Neural progenitor cell (in vitro differentiated cells): ENCODE measurements at regions not wholly inside any gene's neighbourhood (a gene's known extent, or its start where the extent isn't known, plus 50 kb on each side); places are given as distances from the start of the nearest gene placed in this dataset.

Source experiments
- DNase-seq: peaks from one replicate; pipeline ENCODE4 v3.0.0-alpha.2; 2016; ENCODE audit warnings: low spot score
- H2AFZ ChIP-seq: fragments of 200-600 bp; sonication (generic); replicated peaks from 2 replicates; pipeline ENCODE4 v1.6.1; 2016; ENCODE audit warnings: antibody characterized with exemption
- H3F3A ChIP-seq: fragments of 200-600 bp; sonication (generic); 2 replicates; pipeline ENCODE4 v1.6.1; 2016; ENCODE audit warnings: antibody characterized with exemption, low read depth
- H3K27ac ChIP-seq: fragments of 200-600 bp; sonication (generic); 2 replicates; pipeline ENCODE4 v1.5.1; 2016; ENCODE audit warnings: mild to moderate bottlenecking
- H3K27me3 ChIP-seq: fragments of 200-600 bp; sonication (generic); 2 replicates; pipeline ENCODE4 v1.6.1; 2016; ENCODE audit warnings: mild to moderate bottlenecking, moderate library complexity
- H3K36me3 ChIP-seq: fragments of 200-600 bp; sonication (generic); 2 replicates; pipeline ENCODE4 v1.5.1; 2016
- H3K4me1 ChIP-seq: fragments of 200-600 bp; sonication (generic); 2 replicates; pipeline ENCODE4 v1.6.1; 2016; ENCODE audit warnings: mixed run types
- H3K4me2 ChIP-seq: fragments of 200-600 bp; sonication (generic); 2 replicates; pipeline ENCODE4 v1.6.1; 2016
- H3K4me3 ChIP-seq: fragments of 200-600 bp; sonication (generic); 2 replicates; pipeline ENCODE4 v1.5.1; 2016
- H3K79me2 ChIP-seq: fragments of 200-600 bp; sonication (generic); 2 replicates; pipeline ENCODE4 v1.6.1; 2016; ENCODE audit warnings: low read depth
- H3K9ac ChIP-seq: fragments of 200-600 bp; sonication (generic); 2 replicates; pipeline ENCODE4 v1.6.1; 2016
- H3K9me3 ChIP-seq: fragments of 200-600 bp; sonication (generic); 2 replicates; pipeline ENCODE4 v1.5.1; 2016; ENCODE audit warnings: low read depth
- H4K20me1 ChIP-seq: fragments of 200-600 bp; sonication (generic); 2 replicates; pipeline ENCODE4 v1.6.1; 2016; ENCODE audit warnings: low read depth
- H3K27ac Mint-ChIP-seq: 3 replicates; pipeline ENCODE4 v1.8.0; 2021; ENCODE audit warnings: mixed read lengths
- H3K27me3 Mint-ChIP-seq: 2 replicates; pipeline ENCODE4 v1.8.0; 2022; ENCODE audit warnings: low read depth, mild to moderate bottlenecking, inconsistent platforms, moderate library complexity, mixed read lengths; ENCODE audit not compliant: insufficient read depth
- H3K36me3 Mint-ChIP-seq: 3 replicates; pipeline ENCODE4 v1.8.0; 2021; ENCODE audit warnings: mixed read lengths
- H3K4me1 Mint-ChIP-seq: 3 replicates; pipeline ENCODE4 v1.8.0; 2021; ENCODE audit warnings: mixed read lengths
- H3K4me3 Mint-ChIP-seq: 3 replicates; pipeline ENCODE4 v1.8.0; 2021; ENCODE audit warnings: mild to moderate bottlenecking, moderate library complexity, mixed read lengths
- H3K9me3 Mint-ChIP-seq: 3 replicates; pipeline ENCODE4 v1.8.0; 2020; ENCODE audit warnings: mixed read lengths
- EZH2 ChIP-seq: fragments of 200-600 bp; sonication (generic); IDR thresholded peaks from 2 replicates; pipeline ENCODE4 v1.6.1; 2017; ENCODE audit warnings: antibody characterized with exemption, mild to moderate bottlenecking, moderate library complexity
- EZH2phosphoT487 ChIP-seq: fragments of 200-600 bp; sonication (generic); IDR thresholded peaks from 2 replicates; pipeline ENCODE4 v1.6.1; 2017; ENCODE audit warnings: antibody characterized with exemption
- TF ChIP-seq, protein P1 (sequence below): fragments of 200-600 bp; sonication (generic); IDR thresholded peaks from 2 replicates; pipeline ENCODE4 v1.5.1; 2017; ENCODE audit warnings: antibody characterized with exemption, mild to moderate bottlenecking

DNA sequence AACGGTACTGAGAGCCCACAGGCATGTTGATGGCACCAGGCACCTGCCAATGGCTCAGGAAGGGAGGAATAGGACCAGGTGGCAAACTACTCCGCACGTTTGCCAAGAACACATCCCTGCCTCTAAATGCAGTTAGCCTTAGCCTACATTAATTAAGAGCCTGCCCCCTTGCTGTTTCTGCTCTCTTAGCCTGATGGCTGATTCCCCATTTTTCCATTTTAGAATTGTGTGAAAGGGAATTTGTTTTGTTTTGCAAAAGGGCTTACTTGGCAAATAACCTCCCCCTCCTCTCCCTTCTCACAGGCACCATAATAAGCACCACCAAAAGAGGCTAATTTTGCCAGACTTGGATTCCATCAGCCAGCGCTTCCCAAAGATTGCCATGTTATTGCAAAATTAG, 1203.2 kb downstream of the SORCS3 start:
- peaks cover 2% of the 10 kb centered on the region for H3K36me3 Mint-ChIP-seq
- Histone ChIP-seq H3K79me2 (no peaks in the 10 kb centered on the region), H3K36me3 (no peaks in the 10 kb centered on the region), H3K4me1 (peaks cover 35% of the 10 kb centered on the region), H3K9me3 (no peaks in the 10 kb centered on the region), H3F3A (peaks cover 20% of the 10 kb centered on the region), H3K27me3 (no peaks in the 10 kb centered on the region), H4K20me1 (no peaks in the 10 kb centered on the region), H3K9ac (no peak overlapping the region), H3K4me3 (peak overlapping the region; percentile 17), H3K4me2 (peak overlapping the region; percentile 66), H2AFZ (peak overlapping the region; percentile 72), H3K27ac (peak overlapping the region; percentile 85)
- peak overlapping the region; percentile 80 for H3K27ac Mint-ChIP-seq
- peaks cover 57% of the 10 kb centered on the region for H3K4me1 Mint-ChIP-seq
- peaks cover 4% of the 10 kb centered on the region for H3K9me3 Mint-ChIP-seq
- peaks cover 4% of the 10 kb centered on the region for H3K27me3 Mint-ChIP-seq
- H3K4me3 Mint-ChIP-seq = no peak overlapping the region
- peak; percentile 39 for DNase-seq
- TF ChIP-seq EZH2phosphoT487 (no peak), EZH2 (no peak)
- TF ChIP-seq, protein P1, sequence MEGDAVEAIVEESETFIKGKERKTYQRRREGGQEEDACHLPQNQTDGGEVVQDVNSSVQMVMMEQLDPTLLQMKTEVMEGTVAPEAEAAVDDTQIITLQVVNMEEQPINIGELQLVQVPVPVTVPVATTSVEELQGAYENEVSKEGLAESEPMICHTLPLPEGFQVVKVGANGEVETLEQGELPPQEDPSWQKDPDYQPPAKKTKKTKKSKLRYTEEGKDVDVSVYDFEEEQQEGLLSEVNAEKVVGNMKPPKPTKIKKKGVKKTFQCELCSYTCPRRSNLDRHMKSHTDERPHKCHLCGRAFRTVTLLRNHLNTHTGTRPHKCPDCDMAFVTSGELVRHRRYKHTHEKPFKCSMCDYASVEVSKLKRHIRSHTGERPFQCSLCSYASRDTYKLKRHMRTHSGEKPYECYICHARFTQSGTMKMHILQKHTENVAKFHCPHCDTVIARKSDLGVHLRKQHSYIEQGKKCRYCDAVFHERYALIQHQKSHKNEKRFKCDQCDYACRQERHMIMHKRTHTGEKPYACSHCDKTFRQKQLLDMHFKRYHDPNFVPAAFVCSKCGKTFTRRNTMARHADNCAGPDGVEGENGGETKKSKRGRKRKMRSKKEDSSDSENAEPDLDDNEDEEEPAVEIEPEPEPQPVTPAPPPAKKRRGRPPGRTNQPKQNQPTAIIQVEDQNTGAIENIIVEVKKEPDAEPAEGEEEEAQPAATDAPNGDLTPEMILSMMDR = no peak

DNA sequence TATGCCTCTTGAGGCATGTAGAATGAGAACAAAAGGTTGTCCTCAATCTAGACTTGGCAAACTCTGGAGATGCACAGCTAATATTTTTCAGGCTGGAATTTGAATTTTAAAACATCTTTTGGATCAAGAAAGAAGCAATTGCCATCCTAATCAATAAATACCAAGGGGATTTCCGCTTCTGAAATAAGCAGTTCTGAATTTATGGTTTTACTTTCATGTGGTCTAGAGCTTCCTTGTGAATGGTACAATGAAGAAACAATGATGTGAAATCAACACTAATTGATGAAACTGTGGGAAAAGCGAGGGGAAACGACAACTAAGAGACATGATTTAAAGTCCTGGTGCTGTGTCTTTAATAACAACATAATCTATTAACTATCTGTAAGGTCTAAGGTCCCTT, 1202.7 kb downstream of the SORCS3 start:
- H3K27me3 Mint-ChIP-seq = peaks cover 4% of the 10 kb centered on the region
- DNase-seq = no peak
- no peak overlapping the region for H3K4me3 ChIP-seq
- peaks cover 20% of the 10 kb centered on the region for H3F3A ChIP-seq
- H3K27me3 ChIP-seq = no peaks in the 10 kb centered on the region
- H3K27ac ChIP-seq = peak overlapping the region; percentile 85
- H3K4me3 Mint-ChIP-seq = no peak overlapping the region
- H3K9me3 Mint-ChIP-seq = peaks cover 4% of the 10 kb centered on the region
- no peak for TF ChIP-seq EZH2
- TF ChIP-seq, protein P1 = no peak
- peak overlapping the region; percentile 80 for H3K27ac Mint-ChIP-seq
- H3K9me3 ChIP-seq = no peaks in the 10 kb centered on the region
- H2AFZ ChIP-seq = no peak overlapping the region
- H3K79me2 ChIP-seq = no peaks in the 10 kb centered on the region
- peaks cover 2% of the 10 kb centered on the region for H3K36me3 Mint-ChIP-seq
- no peaks in the 10 kb centered on the region for H4K20me1 ChIP-seq
- no peak overlapping the region for H3K9ac ChIP-seq
- peaks cover 59% of the 10 kb centered on the region for H3K4me1 Mint-ChIP-seq
- peaks cover 35% of the 10 kb centered on the region for H3K4me1 ChIP-seq
- no peaks in the 10 kb centered on the region for H3K36me3 ChIP-seq
- H3K4me2 ChIP-seq = peak overlapping the region; percentile 66

DNA sequence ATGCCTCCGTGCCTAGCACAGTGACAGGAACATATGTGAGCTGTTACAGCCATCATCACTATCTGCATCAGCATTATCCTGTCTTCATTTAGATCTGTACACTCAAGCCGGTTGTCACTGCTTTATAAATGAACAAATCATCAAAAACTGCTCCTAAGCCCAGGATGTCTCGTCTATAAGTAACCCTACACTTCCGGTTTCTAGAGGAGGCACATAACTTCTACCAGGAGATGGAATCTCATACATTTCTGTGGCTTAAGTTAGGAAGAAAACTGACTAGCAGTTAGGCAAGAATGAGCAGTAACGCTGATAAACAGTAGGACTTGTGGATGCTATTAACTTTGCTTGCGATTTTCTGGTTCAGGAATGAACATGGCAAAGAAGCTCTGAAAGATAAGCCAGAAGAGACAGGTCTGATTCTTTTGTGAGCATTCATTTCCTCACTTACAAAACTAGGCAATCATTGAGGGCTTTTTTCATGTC, 1199.2 kb downstream of the SORCS3 start:
- Histone ChIP-seq H3K27me3 (no peaks in the 10 kb centered on the region), H4K20me1 (no peaks in the 10 kb centered on the region), H3K79me2 (no peaks in the 10 kb centered on the region), H3K4me2 (no peak overlapping the region), H3K9me3 (no peaks in the 10 kb centered on the region), H3F3A (peaks cover 20% of the 10 kb centered on the region), H3K27ac (no peak overlapping the region), H3K36me3 (no peaks in the 10 kb centered on the region), H2AFZ (peak overlapping the region; percentile 85), H3K9ac (no peak overlapping the region), H3K4me1 (peaks cover 41% of the 10 kb centered on the region), H3K4me3 (no peak overlapping the region)
- Mint-ChIP-seq H3K4me3 (no peak overlapping the region), H3K9me3 (no peaks in the 10 kb centered on the region), H3K27me3 (peaks cover 4% of the 10 kb centered on the region), H3K27ac (peak overlapping the region; percentile 79), H3K4me1 (peaks cover 75% of the 10 kb centered on the region), H3K36me3 (no peaks in the 10 kb centered on the region)
- no peak for DNase-seq
- TF ChIP-seq, protein P1 = no peak
- TF ChIP-seq EZH2phosphoT487 (no peak), EZH2 (no peak)
